ENCODE measurements at regions not wholly inside any gene's neighbourhood (a gene's known extent, or its start where the extent isn't known, plus 50 kb on each side); places are given as distances from the start of the nearest gene placed in this dataset.

- no peaks in the 10 kb centered on the region for H3K27me3 ChIP-seq (ENCODE audit: insufficient read depth, low read depth, low read length)
- no peak overlapping the region for H3K4me3 ChIP-seq (ENCODE audit: low read length)
- no peaks in the 10 kb centered on the region for H3K79me2 ChIP-seq (replicated peaks; ENCODE audit: insufficient read depth, low read length)
- H3F3A ChIP-seq (ENCODE audit: insufficient read depth, low read length, poor library complexity, severe bottlenecking) = no peaks in the 10 kb centered on the region
- H3K36me3 ChIP-seq (ENCODE audit: insufficient read depth, low read length) = no peaks in the 10 kb centered on the region
- H2AFZ ChIP-seq (ENCODE audit: low read depth, low read length) = no peak overlapping the region
- no peak overlapping the region for H3K9ac ChIP-seq (ENCODE audit: low read length)
- H3K4me2 ChIP-seq (ENCODE audit: low read length) = no peak overlapping the region
- H3K9me3 ChIP-seq (ENCODE audit: low read length) = no peaks in the 10 kb centered on the region
- TF ChIP-seq, protein P1, sequence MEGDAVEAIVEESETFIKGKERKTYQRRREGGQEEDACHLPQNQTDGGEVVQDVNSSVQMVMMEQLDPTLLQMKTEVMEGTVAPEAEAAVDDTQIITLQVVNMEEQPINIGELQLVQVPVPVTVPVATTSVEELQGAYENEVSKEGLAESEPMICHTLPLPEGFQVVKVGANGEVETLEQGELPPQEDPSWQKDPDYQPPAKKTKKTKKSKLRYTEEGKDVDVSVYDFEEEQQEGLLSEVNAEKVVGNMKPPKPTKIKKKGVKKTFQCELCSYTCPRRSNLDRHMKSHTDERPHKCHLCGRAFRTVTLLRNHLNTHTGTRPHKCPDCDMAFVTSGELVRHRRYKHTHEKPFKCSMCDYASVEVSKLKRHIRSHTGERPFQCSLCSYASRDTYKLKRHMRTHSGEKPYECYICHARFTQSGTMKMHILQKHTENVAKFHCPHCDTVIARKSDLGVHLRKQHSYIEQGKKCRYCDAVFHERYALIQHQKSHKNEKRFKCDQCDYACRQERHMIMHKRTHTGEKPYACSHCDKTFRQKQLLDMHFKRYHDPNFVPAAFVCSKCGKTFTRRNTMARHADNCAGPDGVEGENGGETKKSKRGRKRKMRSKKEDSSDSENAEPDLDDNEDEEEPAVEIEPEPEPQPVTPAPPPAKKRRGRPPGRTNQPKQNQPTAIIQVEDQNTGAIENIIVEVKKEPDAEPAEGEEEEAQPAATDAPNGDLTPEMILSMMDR (IDR thresholded peaks at IDR 0.05; ENCODE audit: poor library complexity, severe bottlenecking) = no peak
- TF ChIP-seq TAF1 (IDR thresholded peaks at IDR 0.05; ENCODE audit: low read depth) (no peak), SMC3 (conservative IDR thresholded peaks at IDR 0.05; ENCODE audit: poor library complexity) (no peak), EZH2 (IDR thresholded peaks at IDR 0.05; ENCODE audit: borderline replicate concordance, insufficient read depth, low read length, poor library complexity, severe bottlenecking) (no peak), REST (IDR thresholded peaks at IDR 0.05; ENCODE audit: borderline replicate concordance) (no peak), POLR2AphosphoS5 (IDR thresholded peaks at IDR 0.05) (peak; percentile 94), RAD21 (conservative IDR thresholded peaks at IDR 0.05) (no peak), EP300 (conservative IDR thresholded peaks at IDR 0.05; ENCODE audit: poor library complexity, severe bottlenecking) (peak; percentile 94), MXI1 (conservative IDR thresholded peaks at IDR 0.05; ENCODE audit: poor library complexity, severe bottlenecking) (no peak)
- H3K27ac ChIP-seq (ENCODE audit: low read length) = no peak overlapping the region
- no peaks in the 10 kb centered on the region for H3K9me2 ChIP-seq (ENCODE audit: insufficient read depth, low read length)
- no peaks in the 10 kb centered on the region for H4K20me1 ChIP-seq (ENCODE audit: insufficient read depth)
Measured at GRCh38 chr3:59436164-59436958, 386.5 kb upstream of the CFAP20DC start.

- Histone ChIP-seq H3K27me3 (ENCODE audit: insufficient read depth, low read depth, low read length) (no peaks in the 10 kb centered on the region), H3K9me2 (ENCODE audit: insufficient read depth, low read length) (no peaks in the 10 kb centered on the region)
Measured at GRCh38 chr3:59433546-59433945, 383.7 kb upstream of the CFAP20DC start.

More at GRCh38 chr3:59433546-59433945, 383.7 kb upstream of the CFAP20DC start:
- Histone ChIP-seq H3K4me3 (ENCODE audit: low read length) (no peak overlapping the region), H3K9me3 (ENCODE audit: low read length) (no peaks in the 10 kb centered on the region), H3K4me2 (ENCODE audit: low read length) (no peak overlapping the region), H4K20me1 (ENCODE audit: insufficient read depth) (no peaks in the 10 kb centered on the region), H3K9ac (ENCODE audit: low read length) (no peak overlapping the region), H3K27ac (ENCODE audit: low read length) (no peak overlapping the region), H3K36me3 (ENCODE audit: insufficient read depth, low read length) (no peaks in the 10 kb centered on the region), H3F3A (ENCODE audit: insufficient read depth, low read length, poor library complexity, severe bottlenecking) (no peaks in the 10 kb centered on the region), H3K79me2 (replicated peaks; ENCODE audit: insufficient read depth, low read length) (no peaks in the 10 kb centered on the region), H2AFZ (ENCODE audit: low read depth, low read length) (no peak overlapping the region)
- TF ChIP-seq TAF1 (IDR thresholded peaks at IDR 0.05; ENCODE audit: low read depth) = no peak
- TF ChIP-seq MXI1 (conservative IDR thresholded peaks at IDR 0.05; ENCODE audit: poor library complexity, severe bottlenecking) = no peak
- TF ChIP-seq POLR2AphosphoS5 (IDR thresholded peaks at IDR 0.05) = no peak
- TF ChIP-seq REST (IDR thresholded peaks at IDR 0.05; ENCODE audit: borderline replicate concordance) = no peak
- TF ChIP-seq SMC3 (conservative IDR thresholded peaks at IDR 0.05; ENCODE audit: poor library complexity) = no peak
- TF ChIP-seq, protein P1 (IDR thresholded peaks at IDR 0.05; ENCODE audit: poor library complexity, severe bottlenecking) = no peak
- no peak for TF ChIP-seq RAD21 (conservative IDR thresholded peaks at IDR 0.05)

Measured in neural cell (in vitro differentiated cells).